DND-41 (cell line): ENCODE measurements at regions not wholly inside any gene's neighbourhood (a gene's known extent, or its start where the extent isn't known, plus 50 kb on each side); places are given as distances from the start of the nearest gene placed in this dataset.

Experiments used
- ATAC-seq: fragments of 200-7000 bp; cut with Tn5 transposase; 3 replicates; pipeline ENCODE4 v1.9.1; 2021; ENCODE audit warnings: low read depth; ENCODE audit not compliant: insufficient read depth
- DNase-seq: peaks from one replicate; pipeline ENCODE4 v3.0.0-alpha.2; 2020
- H2AFZ ChIP-seq: 2 replicates; pipeline ENCODE4 v1.6.0; 2012; ENCODE audit warnings: low read depth, low read length
- H3K27ac ChIP-seq: 2 replicates; pipeline ENCODE4 v1.5.1; 2012; ENCODE audit warnings: low read length, inconsistent platforms
- H3K27me3 ChIP-seq: fragments of 200-600 bp; sonication (generic); 2 replicates; pipeline ENCODE4 v1.6.0; 2012; ENCODE audit warnings: low read length, mild to moderate bottlenecking, inconsistent platforms; ENCODE audit not compliant: insufficient read depth, poor library complexity
- H3K36me3 ChIP-seq: 2 replicates; pipeline ENCODE4 v1.5.1; 2012; ENCODE audit warnings: low read length, inconsistent platforms; ENCODE audit not compliant: insufficient read depth
- H3K4me1 ChIP-seq: 2 replicates; pipeline ENCODE4 v1.5.1; 2012; ENCODE audit warnings: mild to moderate bottlenecking, low read length; ENCODE audit not compliant: insufficient read depth
- H3K4me2 ChIP-seq: 2 replicates; pipeline ENCODE4 v1.6.0; 2012; ENCODE audit warnings: mild to moderate bottlenecking, moderate library complexity, low read length, inconsistent platforms; ENCODE audit not compliant: insufficient read depth
- H3K4me3 ChIP-seq, 2 experiments: fragments of 200-600 bp in 1 of 2; shearing (Covaris generic) in 1 of 2; 2 replicates each; pipeline ENCODE4 v1.5.1; 2012 to 2016; ENCODE audit warnings: inconsistent platforms in 2 of 2, low read length in 2 of 2, mild to moderate bottlenecking in 2 of 2, low read depth in 1 of 2, moderate library complexity in 1 of 2
- H3K79me2 ChIP-seq: 2 replicates; pipeline ENCODE4 v1.6.0; 2012; ENCODE audit warnings: low read length, inconsistent platforms; ENCODE audit not compliant: insufficient read depth
- H3K9ac ChIP-seq: 2 replicates; pipeline ENCODE4 v1.6.0; 2012; ENCODE audit warnings: low read depth, mild to moderate bottlenecking, inconsistent platforms, low read length, moderate library complexity
- H3K9me3 ChIP-seq: 2 replicates; pipeline ENCODE4 v1.5.1; 2012; ENCODE audit warnings: low read length, moderate library complexity, mild to moderate bottlenecking, inconsistent platforms; ENCODE audit not compliant: insufficient read depth, severe bottlenecking
- H4K20me1 ChIP-seq: 2 replicates; pipeline ENCODE4 v1.6.0; 2012; ENCODE audit warnings: low read length; ENCODE audit not compliant: insufficient read depth
- EZH2 ChIP-seq: IDR thresholded peaks from 3 replicates; pipeline ENCODE4 v1.6.1; 2012; ENCODE audit warnings: borderline replicate concordance, low read depth, mild to moderate bottlenecking, moderate library complexity, low read length, inconsistent platforms; ENCODE audit not compliant: severe bottlenecking
- TF ChIP-seq, protein P1 (sequence below): IDR thresholded peaks from 2 replicates; pipeline ENCODE4 v1.5.1; 2012; ENCODE audit warnings: borderline replicate concordance, low read length, moderate library complexity, mild to moderate bottlenecking; ENCODE audit not compliant: poor library complexity, severe bottlenecking; ENCODE audit errors: extremely low read depth

DNA sequence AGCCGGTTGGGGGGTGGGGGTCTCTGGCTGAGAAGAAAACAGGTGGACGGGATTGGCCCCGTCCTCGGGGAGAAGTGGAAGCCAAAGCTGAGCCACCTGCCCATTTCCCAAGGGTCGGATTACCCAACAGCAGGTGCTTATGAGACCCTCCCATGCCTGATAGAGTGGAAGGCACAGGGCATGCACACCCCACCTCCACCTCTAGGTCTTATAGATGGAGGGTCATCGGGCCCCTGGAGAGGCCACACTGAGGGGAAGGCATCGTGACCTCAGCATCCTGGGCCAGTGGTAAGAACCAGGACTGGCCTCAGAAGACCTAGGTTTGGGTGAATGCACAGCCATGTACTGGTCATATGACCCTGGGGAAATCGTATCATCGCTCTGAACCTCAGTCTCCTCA is 85.9 kb downstream of the BUD13 start:
- Histone ChIP-seq H2AFZ (no peak overlapping the region), H3K4me3 (no peak overlapping the region), H3K9me3 (no peaks in the 10 kb centered on the region), H3K36me3 (no peaks in the 10 kb centered on the region), H3K4me1 (no peaks in the 10 kb centered on the region), H3K9ac (no peak overlapping the region), H3K27me3 (peaks cover 3% of the 10 kb centered on the region), H4K20me1 (no peaks in the 10 kb centered on the region), H3K4me2 (no peak overlapping the region), H3K27ac (no peak overlapping the region), H3K79me2 (no peaks in the 10 kb centered on the region)
- no peak for DNase-seq
- no peak for ATAC-seq
- no peak for TF ChIP-seq EZH2
- TF ChIP-seq, protein P1, sequence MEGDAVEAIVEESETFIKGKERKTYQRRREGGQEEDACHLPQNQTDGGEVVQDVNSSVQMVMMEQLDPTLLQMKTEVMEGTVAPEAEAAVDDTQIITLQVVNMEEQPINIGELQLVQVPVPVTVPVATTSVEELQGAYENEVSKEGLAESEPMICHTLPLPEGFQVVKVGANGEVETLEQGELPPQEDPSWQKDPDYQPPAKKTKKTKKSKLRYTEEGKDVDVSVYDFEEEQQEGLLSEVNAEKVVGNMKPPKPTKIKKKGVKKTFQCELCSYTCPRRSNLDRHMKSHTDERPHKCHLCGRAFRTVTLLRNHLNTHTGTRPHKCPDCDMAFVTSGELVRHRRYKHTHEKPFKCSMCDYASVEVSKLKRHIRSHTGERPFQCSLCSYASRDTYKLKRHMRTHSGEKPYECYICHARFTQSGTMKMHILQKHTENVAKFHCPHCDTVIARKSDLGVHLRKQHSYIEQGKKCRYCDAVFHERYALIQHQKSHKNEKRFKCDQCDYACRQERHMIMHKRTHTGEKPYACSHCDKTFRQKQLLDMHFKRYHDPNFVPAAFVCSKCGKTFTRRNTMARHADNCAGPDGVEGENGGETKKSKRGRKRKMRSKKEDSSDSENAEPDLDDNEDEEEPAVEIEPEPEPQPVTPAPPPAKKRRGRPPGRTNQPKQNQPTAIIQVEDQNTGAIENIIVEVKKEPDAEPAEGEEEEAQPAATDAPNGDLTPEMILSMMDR, result no peak

DNA sequence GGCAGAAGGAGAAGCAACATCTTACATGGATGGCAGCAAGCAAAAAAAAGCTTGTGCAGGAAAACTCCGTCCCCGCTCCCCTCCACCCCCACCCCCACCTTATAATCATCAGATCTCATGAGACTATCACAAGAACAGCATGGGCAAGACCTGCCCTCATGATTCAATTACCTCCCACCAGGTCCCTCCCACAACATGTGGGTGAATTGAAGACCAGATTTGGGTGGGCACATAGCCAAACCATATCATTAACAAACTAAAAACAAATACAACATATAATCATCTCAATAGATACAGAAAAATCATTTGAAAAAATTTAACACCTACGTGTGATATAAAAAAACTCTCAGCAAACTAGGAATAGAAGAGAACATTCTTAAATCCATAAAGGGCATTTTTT is 88.8 kb downstream of the BUD13 start:
- no peak overlapping the region for H2AFZ ChIP-seq
- H3K27ac ChIP-seq, result no peak overlapping the region
- no peak overlapping the region for H3K9ac ChIP-seq
- H3K9me3 ChIP-seq, result no peaks in the 10 kb centered on the region
- no peak overlapping the region for H3K4me2 ChIP-seq
- no peaks in the 10 kb centered on the region for H3K27me3 ChIP-seq
- ATAC-seq (no peak), DNase-seq (no peak)
- H3K4me3 ChIP-seq, result no peak overlapping the region
- H4K20me1 ChIP-seq, result no peaks in the 10 kb centered on the region
- no peaks in the 10 kb centered on the region for H3K4me1 ChIP-seq
- H3K79me2 ChIP-seq, result no peaks in the 10 kb centered on the region
- H3K36me3 ChIP-seq, result no peaks in the 10 kb centered on the region
- TF ChIP-seq, protein P1, result no peak
- no peak for TF ChIP-seq EZH2

DNA sequence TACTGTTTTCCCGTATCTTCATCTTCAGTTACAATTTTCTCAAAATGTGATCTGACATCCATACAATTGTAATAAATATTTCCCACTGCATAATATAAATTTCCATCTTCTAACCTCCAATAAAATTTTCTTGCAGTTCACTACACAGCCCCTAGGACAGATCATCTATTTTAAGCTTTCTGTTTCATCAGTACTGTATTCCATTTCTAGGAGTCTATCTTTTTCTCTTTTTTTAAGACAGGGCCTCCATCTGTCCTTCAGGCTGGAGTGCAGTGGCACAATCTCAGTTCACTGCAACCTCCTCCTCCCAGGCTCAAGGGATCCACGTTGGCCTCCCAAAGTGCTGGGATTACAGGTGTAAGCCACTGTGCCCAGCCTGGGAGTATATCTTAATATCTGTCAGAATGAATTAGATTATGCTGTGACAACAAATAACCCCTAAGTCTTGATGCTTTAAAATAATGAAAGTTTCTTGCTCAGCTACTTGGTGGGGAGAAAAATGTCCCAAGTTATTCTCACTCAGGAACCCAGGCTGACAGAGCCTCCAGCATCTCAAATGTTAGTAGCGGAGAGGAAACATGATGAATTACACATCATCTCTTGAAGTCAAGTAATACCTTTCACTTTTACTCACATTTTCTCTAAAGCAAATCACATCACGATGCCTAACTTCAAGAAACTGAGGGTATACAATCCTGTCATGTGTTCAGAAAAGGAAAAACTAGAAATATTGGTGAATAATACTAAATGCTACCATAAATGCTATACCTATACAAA is 92.2 kb downstream of the BUD13 start:
- Histone ChIP-seq H3K27ac (no peak overlapping the region), H3K27me3 (peaks cover 2% of the 10 kb centered on the region), H2AFZ (no peak overlapping the region), H3K9ac (no peak overlapping the region), H3K79me2 (no peaks in the 10 kb centered on the region), H3K4me3 (no peak overlapping the region), H3K4me2 (no peak overlapping the region), H3K36me3 (no peaks in the 10 kb centered on the region), H3K4me1 (no peaks in the 10 kb centered on the region), H3K9me3 (no peaks in the 10 kb centered on the region), H4K20me1 (no peaks in the 10 kb centered on the region)
- DNase-seq, result no peak
- TF ChIP-seq, protein P1, result no peak
- no peak for TF ChIP-seq EZH2
- no peak for ATAC-seq
